H1 (cell line): ENCODE measurements at regions not wholly inside any gene's neighbourhood (a gene's known extent, or its start where the extent isn't known, plus 50 kb on each side); places are given as distances from the start of the nearest gene placed in this dataset.

Experiments
- BRCA1 ChIP-seq: IDR thresholded peaks from 2 replicates; pipeline ENCODE4 v1.6.1; 2012; ENCODE audit warnings: low read depth, low read length, improper control_type of control experiment
- FOSL1 ChIP-seq: IDR thresholded peaks from 2 replicates; pipeline ENCODE4 v1.6.1; 2011; ENCODE audit warnings: mild to moderate bottlenecking, low read depth, low read length, moderate library complexity; ENCODE audit not compliant: insufficient read depth
- MAX ChIP-seq: IDR thresholded peaks from 2 replicates; pipeline ENCODE4 v1.6.1; 2012; ENCODE audit warnings: inconsistent platforms
- NANOG ChIP-seq: IDR thresholded peaks from 2 replicates; pipeline ENCODE4 v1.6.1; 2011; ENCODE audit warnings: low read length, low read depth, mild to moderate bottlenecking, inconsistent platforms; ENCODE audit not compliant: insufficient read depth, poor library complexity, severe bottlenecking
- SP2 ChIP-seq: IDR thresholded peaks from 2 replicates; pipeline ENCODE4 v1.6.1; 2012; ENCODE audit warnings: mild to moderate bottlenecking, low read length, inconsistent platforms
- TCF12 ChIP-seq: IDR thresholded peaks from 2 replicates; pipeline ENCODE4 v1.6.1; 2011; ENCODE audit warnings: low read depth, mild to moderate bottlenecking, low read length

- TF ChIP-seq MAX (no peak), BRCA1 (no peak), NANOG (no peak), SP2 (no peak), TCF12 (no peak), FOSL1 (no peak)
Measured at GRCh38 chr12:19901841-19902240, 462.5 kb downstream of the AEBP2 start (continued).
